Loucy (cell line): ENCODE measurements at regions not wholly inside any gene's neighbourhood (a gene's known extent, or its start where the extent isn't known, plus 50 kb on each side); places are given as distances from the start of the nearest gene placed in this dataset.

ENCODE experiments used
- H2AFZ ChIP-seq: fragments of 200-600 bp; sonication (generic); 2 replicates; pipeline ENCODE4 v1.6.0; 2016; ENCODE audit warnings: antibody characterized with exemption, mild to moderate bottlenecking, low read length, moderate library complexity
- H3F3A ChIP-seq: fragments of 200-600 bp; 2 replicates; pipeline ENCODE4 v1.6.0; 2016; ENCODE audit warnings: antibody characterized with exemption, low read depth, mild to moderate bottlenecking
- H3K27me3 ChIP-seq: fragments of 200-600 bp; sonication (generic); 2 replicates; pipeline ENCODE4 v1.6.1; 2014; ENCODE audit warnings: low read length, mild to moderate bottlenecking; ENCODE audit not compliant: insufficient read depth, poor library complexity, severe bottlenecking
- H3K36me3 ChIP-seq: fragments of 200-600 bp; sonication (generic); 2 replicates; pipeline ENCODE4 v1.6.1; 2016; ENCODE audit warnings: low read length; ENCODE audit not compliant: insufficient read depth
- H3K4me1 ChIP-seq: fragments of 200-600 bp; sonication (generic); 2 replicates; pipeline ENCODE4 v1.5.1; 2014; ENCODE audit warnings: low read length, mild to moderate bottlenecking; ENCODE audit not compliant: insufficient read depth, poor library complexity, severe bottlenecking
- H3K4me2 ChIP-seq: fragments of 200-600 bp; sonication (generic); 2 replicates; pipeline ENCODE4 v1.6.0; 2014; ENCODE audit warnings: antibody characterized with exemption, low read length, low read depth, mild to moderate bottlenecking; ENCODE audit not compliant: poor library complexity, severe bottlenecking
- H3K4me3 ChIP-seq: fragments of 200-600 bp; sonication (generic); 2 replicates; pipeline ENCODE4 v1.5.1; 2014; ENCODE audit warnings: low read length, mild to moderate bottlenecking, mixed read lengths; ENCODE audit not compliant: poor library complexity, severe bottlenecking
- H3K79me2 ChIP-seq: fragments of 200-600 bp; sonication (generic); 2 replicates; pipeline ENCODE4 v1.6.1; 2014; ENCODE audit warnings: low read length; ENCODE audit not compliant: insufficient read depth
- H3K9ac ChIP-seq: fragments of 200-600 bp; sonication (generic); 2 replicates; pipeline ENCODE4 v1.6.0; 2014; ENCODE audit warnings: mild to moderate bottlenecking, low read depth, low read length, moderate library complexity; ENCODE audit not compliant: poor library complexity, severe bottlenecking
- H3K9me2 ChIP-seq: fragments of 200-600 bp; sonication (generic); replicated peaks from 2 replicates; pipeline ENCODE4 v1.6.1; 2016; ENCODE audit warnings: low read depth, low read length, mixed read lengths
- H3K9me3 ChIP-seq: fragments of 200-600 bp; sonication (generic); 2 replicates; pipeline ENCODE4 v1.6.1; 2014; ENCODE audit warnings: mild to moderate bottlenecking, antibody characterized with exemption, low read length, low read depth; ENCODE audit not compliant: insufficient read depth
- H4K20me1 ChIP-seq: fragments of 200-600 bp; sonication (generic); 2 replicates; pipeline ENCODE4 v1.6.0; 2014; ENCODE audit warnings: antibody characterized with exemption, low read length, mild to moderate bottlenecking; ENCODE audit not compliant: insufficient read depth, poor library complexity, severe bottlenecking
- CTCF ChIP-seq: fragments of 200-600 bp; sonication (generic); conservative IDR thresholded peaks from 2 replicates; pipeline ENCODE4 v1.5.1; 2014; ENCODE audit warnings: mild to moderate bottlenecking, antibody characterized with exemption, low read length
- EZH2phosphoT487 ChIP-seq: fragments of 200-600 bp; IDR thresholded peaks from 2 replicates; pipeline ENCODE4 v1.6.1; 2018; ENCODE audit warnings: antibody characterized with exemption, mild to moderate bottlenecking, moderate library complexity, borderline replicate concordance

DNA sequence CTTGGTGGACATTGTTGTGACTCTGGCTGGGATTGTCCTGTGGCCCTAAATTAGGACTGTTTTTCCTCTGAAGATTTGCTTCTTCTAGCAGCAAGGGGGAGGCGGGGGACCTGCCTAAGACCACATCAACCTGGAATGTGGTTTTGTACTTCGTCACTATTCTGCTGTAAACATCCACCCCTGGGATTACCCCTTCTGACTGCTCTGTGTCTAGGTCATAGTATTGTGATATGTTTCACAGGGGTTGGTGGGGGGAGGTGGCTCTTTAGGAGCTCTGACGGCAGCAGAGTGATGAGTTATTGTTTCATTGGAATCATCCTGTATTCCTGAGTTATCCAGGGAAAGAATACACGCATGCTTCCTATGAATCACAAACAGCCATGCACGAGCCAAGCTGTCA, 226.4 kb upstream of the MYT1L start:
- peaks cover 4% of the 10 kb centered on the region for H3K9me3 ChIP-seq
- H3K79me2 ChIP-seq: no peaks in the 10 kb centered on the region
- no peaks in the 10 kb centered on the region for H3K36me3 ChIP-seq
- H2AFZ ChIP-seq: no peak overlapping the region
- H3K9me2 ChIP-seq: no peaks in the 10 kb centered on the region
- no peak overlapping the region for H3K4me2 ChIP-seq
- H3K27me3 ChIP-seq: no peaks in the 10 kb centered on the region
- no peak overlapping the region for H3K4me3 ChIP-seq
- TF ChIP-seq EZH2phosphoT487 (no peak), CTCF (no peak)
- no peak overlapping the region for H3K9ac ChIP-seq
- H3K4me1 ChIP-seq: no peaks in the 10 kb centered on the region
- no peaks in the 10 kb centered on the region for H4K20me1 ChIP-seq
- H3F3A ChIP-seq: no peaks in the 10 kb centered on the region

GRCh38 chr2:2550856-2551255, 219.8 kb upstream of the MYT1L start:
- H3K4me3 ChIP-seq: no peak overlapping the region
- H4K20me1 ChIP-seq: no peaks in the 10 kb centered on the region
- H3F3A ChIP-seq: no peaks in the 10 kb centered on the region
- H2AFZ ChIP-seq: no peak overlapping the region
- no peaks in the 10 kb centered on the region for H3K9me2 ChIP-seq
- TF ChIP-seq EZH2phosphoT487: no peak
- TF ChIP-seq CTCF: no peak
- no peak overlapping the region for H3K9ac ChIP-seq
- no peak overlapping the region for H3K4me2 ChIP-seq
- no peaks in the 10 kb centered on the region for H3K79me2 ChIP-seq
- no peaks in the 10 kb centered on the region for H3K27me3 ChIP-seq
- H3K9me3 ChIP-seq: no peaks in the 10 kb centered on the region; the same call in 1 of the 2 replicates
- no peaks in the 10 kb centered on the region for H3K4me1 ChIP-seq
- no peaks in the 10 kb centered on the region for H3K36me3 ChIP-seq

DNA sequence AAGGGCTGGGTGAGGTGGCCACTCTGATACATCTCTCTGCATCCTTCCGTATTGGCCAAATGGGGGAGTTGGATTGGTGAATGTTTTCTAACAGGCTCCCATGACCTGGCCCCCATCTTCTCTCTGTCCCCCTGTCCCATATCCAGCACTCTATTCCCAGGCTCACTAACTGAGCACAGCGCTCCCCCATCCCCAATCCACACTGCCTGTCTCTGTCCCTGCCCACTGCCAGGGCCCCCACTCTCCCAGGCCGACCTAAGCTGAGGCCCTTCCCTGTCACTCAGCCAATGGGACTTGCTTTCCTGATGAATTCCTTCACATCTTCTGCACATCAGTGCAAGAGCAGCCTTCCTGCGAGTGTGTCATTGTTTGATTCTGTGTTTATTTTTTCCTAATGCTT, 216.8 kb upstream of the MYT1L start:
- H3K9me2 ChIP-seq: no peaks in the 10 kb centered on the region
- H3K36me3 ChIP-seq: no peaks in the 10 kb centered on the region
- no peaks in the 10 kb centered on the region for H3K4me1 ChIP-seq
- no peaks in the 10 kb centered on the region for H4K20me1 ChIP-seq
- no peaks in the 10 kb centered on the region; the same call in 1 of the 2 replicates for H3K9me3 ChIP-seq
- H3K4me2 ChIP-seq: no peak overlapping the region
- TF ChIP-seq EZH2phosphoT487 (no peak), CTCF (no peak)
- no peak overlapping the region for H3K9ac ChIP-seq
- H3K79me2 ChIP-seq: no peaks in the 10 kb centered on the region
- H2AFZ ChIP-seq: no peak overlapping the region
- H3K27me3 ChIP-seq: no peaks in the 10 kb centered on the region
- no peak overlapping the region for H3K4me3 ChIP-seq
- no peaks in the 10 kb centered on the region for H3F3A ChIP-seq
